ENCODE measurements at regions not wholly inside any gene's neighbourhood (a gene's known extent, or its start where the extent isn't known, plus 50 kb on each side); places are given as distances from the start of the nearest gene placed in this dataset.

DNA sequence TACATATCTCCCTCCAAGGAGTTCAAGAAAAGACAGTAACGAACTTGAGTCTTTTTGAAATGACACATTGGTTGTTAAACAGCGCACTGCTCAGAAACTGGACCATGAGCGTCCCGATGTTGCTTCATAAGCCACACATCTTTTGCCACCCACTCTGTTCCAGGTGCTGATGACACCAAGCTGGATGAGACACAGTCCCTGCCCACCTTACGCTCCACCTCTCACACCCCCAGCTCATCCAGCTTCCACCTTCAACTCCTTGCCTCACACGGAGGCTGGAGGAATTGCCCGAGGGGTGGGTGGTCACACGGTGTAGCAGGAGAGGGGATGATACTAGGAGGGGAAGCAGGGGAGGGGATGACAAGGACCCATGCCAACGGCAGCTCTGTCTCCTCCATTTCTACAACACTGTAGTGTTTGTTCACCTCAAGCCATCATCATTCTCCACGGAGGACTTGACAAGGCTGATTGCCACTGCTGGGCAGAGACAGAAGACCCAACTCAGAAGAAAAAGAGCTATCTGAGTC, 148.5 kb upstream of the TNR start:
- H4K20me1 ChIP-seq (ENCODE audit: low read depth, low read length): no peaks in the 10 kb centered on the region
- H3F3A ChIP-seq (ENCODE audit: insufficient read depth): no peaks in the 10 kb centered on the region
- H3K36me3 ChIP-seq (ENCODE audit: low read length): no peaks in the 10 kb centered on the region
- no peak overlapping the region for H3K27ac ChIP-seq (ENCODE audit: low read depth, low read length)
- no peaks in the 10 kb centered on the region for H3K79me2 ChIP-seq (ENCODE audit: insufficient read depth, low read length)
- no peak overlapping the region for H2AFZ ChIP-seq (ENCODE audit: low read depth, low read length, severe bottlenecking)
- H3K9ac ChIP-seq (ENCODE audit: low read length): no peak overlapping the region
- H3K9me2 ChIP-seq (replicated peaks; ENCODE audit: insufficient read depth, low read length): no peaks in the 10 kb centered on the region
- no peaks in the 10 kb centered on the region for H3K9me3 ChIP-seq (ENCODE audit: insufficient read depth, low read length)
- H3K4me3 ChIP-seq (ENCODE audit: insufficient read depth, low read length, poor library complexity, severe bottlenecking): no peak overlapping the region
- H3K4me2 ChIP-seq (ENCODE audit: low read depth, low read length, poor library complexity, severe bottlenecking): no peak overlapping the region
- H3K27me3 ChIP-seq (ENCODE audit: low read length): no peaks in the 10 kb centered on the region
- TF ChIP-seq, protein P1, sequence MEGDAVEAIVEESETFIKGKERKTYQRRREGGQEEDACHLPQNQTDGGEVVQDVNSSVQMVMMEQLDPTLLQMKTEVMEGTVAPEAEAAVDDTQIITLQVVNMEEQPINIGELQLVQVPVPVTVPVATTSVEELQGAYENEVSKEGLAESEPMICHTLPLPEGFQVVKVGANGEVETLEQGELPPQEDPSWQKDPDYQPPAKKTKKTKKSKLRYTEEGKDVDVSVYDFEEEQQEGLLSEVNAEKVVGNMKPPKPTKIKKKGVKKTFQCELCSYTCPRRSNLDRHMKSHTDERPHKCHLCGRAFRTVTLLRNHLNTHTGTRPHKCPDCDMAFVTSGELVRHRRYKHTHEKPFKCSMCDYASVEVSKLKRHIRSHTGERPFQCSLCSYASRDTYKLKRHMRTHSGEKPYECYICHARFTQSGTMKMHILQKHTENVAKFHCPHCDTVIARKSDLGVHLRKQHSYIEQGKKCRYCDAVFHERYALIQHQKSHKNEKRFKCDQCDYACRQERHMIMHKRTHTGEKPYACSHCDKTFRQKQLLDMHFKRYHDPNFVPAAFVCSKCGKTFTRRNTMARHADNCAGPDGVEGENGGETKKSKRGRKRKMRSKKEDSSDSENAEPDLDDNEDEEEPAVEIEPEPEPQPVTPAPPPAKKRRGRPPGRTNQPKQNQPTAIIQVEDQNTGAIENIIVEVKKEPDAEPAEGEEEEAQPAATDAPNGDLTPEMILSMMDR (IDR thresholded peaks at IDR 0.05; ENCODE audit: insufficient read depth, low read length, poor library complexity, severe bottlenecking): no peak
- no peak for TF ChIP-seq EZH2phosphoT487 (conservative IDR thresholded peaks at IDR 0.05; ENCODE audit: low read length)

DNA sequence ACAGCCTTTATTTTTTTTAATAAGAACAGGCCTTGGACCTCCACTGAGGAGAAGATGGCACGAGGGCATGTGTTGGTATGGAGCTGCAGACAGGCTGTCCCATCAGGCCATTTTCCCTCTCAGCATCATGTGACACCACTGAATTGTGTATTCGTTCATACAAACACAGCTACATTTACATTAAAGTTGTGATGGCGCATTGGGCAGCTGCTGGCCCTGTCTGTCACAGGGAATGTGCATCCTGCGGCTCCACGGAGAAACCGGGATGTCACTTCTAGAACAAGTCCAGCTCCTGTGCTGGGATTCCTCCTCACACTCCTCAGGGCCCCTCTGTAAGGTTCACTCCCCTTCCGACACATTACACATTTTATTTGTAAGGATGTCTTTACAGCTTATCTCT, 147.6 kb upstream of the TNR start:
- H3K4me3 ChIP-seq (ENCODE audit: insufficient read depth, low read length, poor library complexity, severe bottlenecking): no peak overlapping the region

DNA sequence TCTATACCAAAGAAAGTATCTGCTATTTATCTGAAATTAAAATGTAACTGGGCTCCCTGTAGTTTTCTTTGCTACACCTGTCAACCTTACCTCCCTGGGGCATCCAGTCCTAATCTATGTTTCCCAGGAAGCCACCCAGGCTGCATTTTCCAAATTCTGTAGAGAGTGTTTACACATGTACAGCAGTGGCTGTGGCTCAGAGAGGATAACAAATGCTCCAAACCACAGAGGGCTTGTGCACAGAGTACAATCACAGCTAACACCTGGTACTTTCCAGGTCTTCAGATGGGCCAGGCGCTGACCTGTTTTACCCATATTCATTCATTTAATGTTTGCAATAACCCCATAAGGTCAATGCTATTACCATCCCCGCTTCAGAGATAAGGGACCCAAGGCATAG, 146.5 kb upstream of the TNR start:
- H3K9me3 ChIP-seq (ENCODE audit: insufficient read depth, low read length): no peaks in the 10 kb centered on the region
- H3K27me3 ChIP-seq (ENCODE audit: low read length): no peaks in the 10 kb centered on the region
- no peaks in the 10 kb centered on the region for H3K9me2 ChIP-seq (replicated peaks; ENCODE audit: insufficient read depth, low read length)
- H4K20me1 ChIP-seq (ENCODE audit: low read depth, low read length): no peaks in the 10 kb centered on the region
- H2AFZ ChIP-seq (ENCODE audit: low read depth, low read length, severe bottlenecking): no peak overlapping the region
- no peaks in the 10 kb centered on the region for H3F3A ChIP-seq (ENCODE audit: insufficient read depth)
- H3K27ac ChIP-seq (ENCODE audit: low read depth, low read length): no peak overlapping the region
- H3K9ac ChIP-seq (ENCODE audit: low read length): no peak overlapping the region
- TF ChIP-seq, protein P1 (IDR thresholded peaks at IDR 0.05; ENCODE audit: insufficient read depth, low read length, poor library complexity, severe bottlenecking): no peak
- TF ChIP-seq EZH2phosphoT487 (conservative IDR thresholded peaks at IDR 0.05; ENCODE audit: low read length): no peak
- no peaks in the 10 kb centered on the region for H3K36me3 ChIP-seq (ENCODE audit: low read length)
- no peak overlapping the region for H3K4me3 ChIP-seq (ENCODE audit: insufficient read depth, low read length, poor library complexity, severe bottlenecking)
- H3K79me2 ChIP-seq (ENCODE audit: insufficient read depth, low read length): no peaks in the 10 kb centered on the region
- no peak overlapping the region for H3K4me2 ChIP-seq (ENCODE audit: low read depth, low read length, poor library complexity, severe bottlenecking)

More for the DNA sequence above, 147.6 kb upstream of the TNR start:
- H3K36me3 ChIP-seq (ENCODE audit: low read length): no peaks in the 10 kb centered on the region
- no peaks in the 10 kb centered on the region for H4K20me1 ChIP-seq (ENCODE audit: low read depth, low read length)
- no peak overlapping the region for H3K4me2 ChIP-seq (ENCODE audit: low read depth, low read length, poor library complexity, severe bottlenecking)
- no peaks in the 10 kb centered on the region for H3K27me3 ChIP-seq (ENCODE audit: low read length)
- no peak for TF ChIP-seq EZH2phosphoT487 (conservative IDR thresholded peaks at IDR 0.05; ENCODE audit: low read length)
- TF ChIP-seq, protein P1 (IDR thresholded peaks at IDR 0.05; ENCODE audit: insufficient read depth, low read length, poor library complexity, severe bottlenecking): no peak
- H3K27ac ChIP-seq (ENCODE audit: low read depth, low read length): no peak overlapping the region
- H2AFZ ChIP-seq (ENCODE audit: low read depth, low read length, severe bottlenecking): no peak overlapping the region
- no peaks in the 10 kb centered on the region for H3F3A ChIP-seq (ENCODE audit: insufficient read depth)
- H3K79me2 ChIP-seq (ENCODE audit: insufficient read depth, low read length): no peaks in the 10 kb centered on the region
- H3K9me2 ChIP-seq (replicated peaks; ENCODE audit: insufficient read depth, low read length): no peaks in the 10 kb centered on the region
- no peak overlapping the region for H3K9ac ChIP-seq (ENCODE audit: low read length)
- H3K9me3 ChIP-seq (ENCODE audit: insufficient read depth, low read length): no peaks in the 10 kb centered on the region

All from SU-DHL-6 (cell line).